ENCODE measurements at regions not wholly inside any gene's neighbourhood (a gene's known extent, or its start where the extent isn't known, plus 50 kb on each side); places are given as distances from the start of the nearest gene placed in this dataset.

- Mint-ChIP-seq H3K27me3 (ENCODE audit: low read depth, unreplicated experiment) (no peaks in the 10 kb centered on the region), H3K9me3 (ENCODE audit: unreplicated experiment) (no peaks in the 10 kb centered on the region), H3K36me3 (ENCODE audit: low read depth, unreplicated experiment) (no peaks in the 10 kb centered on the region), H3K4me1 (ENCODE audit: low read depth, unreplicated experiment) (no peaks in the 10 kb centered on the region), H3K4me3 (ENCODE audit: unreplicated experiment) (no peak overlapping the region), H3K27ac (ENCODE audit: unreplicated experiment) (no peak overlapping the region)
- no peaks in the 10 kb centered on the region for H3K36me3 ChIP-seq (ENCODE audit: insufficient read depth, low read length)
- H3K27ac ChIP-seq (ENCODE audit: low read depth, low read length): no peak overlapping the region
- peak overlapping the region; percentile 42 for H3K4me3 ChIP-seq (ENCODE audit: insufficient read depth, low read depth, low read length)
- H3K27me3 ChIP-seq (ENCODE audit: insufficient read depth, low read length): no peaks in the 10 kb centered on the region
- no peaks in the 10 kb centered on the region for H3K79me2 ChIP-seq (ENCODE audit: insufficient read depth, low read length)
- FAIRE-seq (no peak), DNase-seq (ENCODE audit: low read depth) (no peak)
- H3K4me2 ChIP-seq (ENCODE audit: low read length): peak overlapping the region; percentile 70
- no peaks in the 10 kb centered on the region for H3K4me1 ChIP-seq (ENCODE audit: insufficient read depth, low read length)
- no peaks in the 10 kb centered on the region for H4K20me1 ChIP-seq (ENCODE audit: insufficient read depth, low read length)
- TF ChIP-seq CTCF (IDR thresholded peaks at IDR 0.05; ENCODE audit: insufficient read depth, low read depth, low read length) (no peak), EZH2 (IDR thresholded peaks at IDR 0.05; ENCODE audit: insufficient read depth, low read length) (no peak)
- H3K9ac ChIP-seq (ENCODE audit: low read length): no peak overlapping the region
- H3K9me3 ChIP-seq (ENCODE audit: insufficient read depth, low read depth, low read length): no peaks in the 10 kb centered on the region
- peak overlapping the region; percentile 73 for H2AFZ ChIP-seq (ENCODE audit: low read depth, low read length)
Observed at GRCh38 chr15:23897091-23897490, 210.0 kb upstream of the NDN start.

- no peaks in the 10 kb centered on the region for H3K36me3 ChIP-seq (ENCODE audit: insufficient read depth, low read length)
- no peaks in the 10 kb centered on the region for H3K9me3 ChIP-seq (ENCODE audit: insufficient read depth, low read depth, low read length)
- peak overlapping the region; percentile 73 for H2AFZ ChIP-seq (ENCODE audit: low read depth, low read length)
- H3K4me3 ChIP-seq (ENCODE audit: insufficient read depth, low read depth, low read length): peak overlapping the region; percentile 42
- Mint-ChIP-seq H3K27me3 (ENCODE audit: low read depth, unreplicated experiment) (no peaks in the 10 kb centered on the region), H3K36me3 (ENCODE audit: low read depth, unreplicated experiment) (no peaks in the 10 kb centered on the region), H3K4me1 (ENCODE audit: low read depth, unreplicated experiment) (no peaks in the 10 kb centered on the region), H3K4me3 (ENCODE audit: unreplicated experiment) (no peak overlapping the region), H3K27ac (ENCODE audit: unreplicated experiment) (no peak overlapping the region), H3K9me3 (ENCODE audit: unreplicated experiment) (no peaks in the 10 kb centered on the region)
- DNase-seq (ENCODE audit: low read depth): no peak
- no peak for TF ChIP-seq CTCF (IDR thresholded peaks at IDR 0.05; ENCODE audit: insufficient read depth, low read depth, low read length)
- no peaks in the 10 kb centered on the region for H3K27me3 ChIP-seq (ENCODE audit: insufficient read depth, low read length)
- no peak for FAIRE-seq
- H3K27ac ChIP-seq (ENCODE audit: low read depth, low read length): no peak overlapping the region
- H3K4me2 ChIP-seq (ENCODE audit: low read length): peak overlapping the region; percentile 70
- no peaks in the 10 kb centered on the region for H3K79me2 ChIP-seq (ENCODE audit: insufficient read depth, low read length)
- H4K20me1 ChIP-seq (ENCODE audit: insufficient read depth, low read length): no peaks in the 10 kb centered on the region
- H3K4me1 ChIP-seq (ENCODE audit: insufficient read depth, low read length): no peaks in the 10 kb centered on the region
- no peak overlapping the region for H3K9ac ChIP-seq (ENCODE audit: low read length)
Observed at GRCh38 chr15:23897531-23897930, 210.4 kb upstream of the NDN start.

GRCh38 chr15:23910030-23910429 is 222.9 kb upstream of the NDN start:
- TF ChIP-seq CTCF (IDR thresholded peaks at IDR 0.05; ENCODE audit: insufficient read depth, low read depth, low read length) (no peak), EZH2 (IDR thresholded peaks at IDR 0.05; ENCODE audit: insufficient read depth, low read length) (no peak)
- H2AFZ ChIP-seq (ENCODE audit: low read depth, low read length): no peak overlapping the region
- H4K20me1 ChIP-seq (ENCODE audit: insufficient read depth, low read length): no peaks in the 10 kb centered on the region
- H3K27me3 Mint-ChIP-seq (ENCODE audit: low read depth, unreplicated experiment): no peaks in the 10 kb centered on the region
- H3K27ac ChIP-seq (ENCODE audit: low read depth, low read length): no peak overlapping the region
- H3K36me3 Mint-ChIP-seq (ENCODE audit: low read depth, unreplicated experiment): no peaks in the 10 kb centered on the region
- no peaks in the 10 kb centered on the region for H3K36me3 ChIP-seq (ENCODE audit: insufficient read depth, low read length)
- no peak overlapping the region for H3K4me2 ChIP-seq (ENCODE audit: low read length)
- no peak overlapping the region for H3K9ac ChIP-seq (ENCODE audit: low read length)
- H3K4me3 Mint-ChIP-seq (ENCODE audit: unreplicated experiment): no peak overlapping the region
- H3K27me3 ChIP-seq (ENCODE audit: insufficient read depth, low read length): no peaks in the 10 kb centered on the region
- H3K4me1 Mint-ChIP-seq (ENCODE audit: low read depth, unreplicated experiment): peaks cover 3% of the 10 kb centered on the region
- no peaks in the 10 kb centered on the region for H3K4me1 ChIP-seq (ENCODE audit: insufficient read depth, low read length)
- DNase-seq (ENCODE audit: low read depth) (no peak), FAIRE-seq (no peak)
- H3K4me3 ChIP-seq (ENCODE audit: insufficient read depth, low read depth, low read length): no peak overlapping the region
- no peaks in the 10 kb centered on the region for H3K9me3 Mint-ChIP-seq (ENCODE audit: unreplicated experiment)
- H3K9me3 ChIP-seq (ENCODE audit: insufficient read depth, low read depth, low read length): no peaks in the 10 kb centered on the region
- no peaks in the 10 kb centered on the region for H3K79me2 ChIP-seq (ENCODE audit: insufficient read depth, low read length)
- H3K27ac Mint-ChIP-seq (ENCODE audit: unreplicated experiment): no peak overlapping the region
